ENCODE measurements at regions not wholly inside any gene's neighbourhood (a gene's known extent, or its start where the extent isn't known, plus 50 kb on each side); places are given as distances from the start of the nearest gene placed in this dataset.

DNA sequence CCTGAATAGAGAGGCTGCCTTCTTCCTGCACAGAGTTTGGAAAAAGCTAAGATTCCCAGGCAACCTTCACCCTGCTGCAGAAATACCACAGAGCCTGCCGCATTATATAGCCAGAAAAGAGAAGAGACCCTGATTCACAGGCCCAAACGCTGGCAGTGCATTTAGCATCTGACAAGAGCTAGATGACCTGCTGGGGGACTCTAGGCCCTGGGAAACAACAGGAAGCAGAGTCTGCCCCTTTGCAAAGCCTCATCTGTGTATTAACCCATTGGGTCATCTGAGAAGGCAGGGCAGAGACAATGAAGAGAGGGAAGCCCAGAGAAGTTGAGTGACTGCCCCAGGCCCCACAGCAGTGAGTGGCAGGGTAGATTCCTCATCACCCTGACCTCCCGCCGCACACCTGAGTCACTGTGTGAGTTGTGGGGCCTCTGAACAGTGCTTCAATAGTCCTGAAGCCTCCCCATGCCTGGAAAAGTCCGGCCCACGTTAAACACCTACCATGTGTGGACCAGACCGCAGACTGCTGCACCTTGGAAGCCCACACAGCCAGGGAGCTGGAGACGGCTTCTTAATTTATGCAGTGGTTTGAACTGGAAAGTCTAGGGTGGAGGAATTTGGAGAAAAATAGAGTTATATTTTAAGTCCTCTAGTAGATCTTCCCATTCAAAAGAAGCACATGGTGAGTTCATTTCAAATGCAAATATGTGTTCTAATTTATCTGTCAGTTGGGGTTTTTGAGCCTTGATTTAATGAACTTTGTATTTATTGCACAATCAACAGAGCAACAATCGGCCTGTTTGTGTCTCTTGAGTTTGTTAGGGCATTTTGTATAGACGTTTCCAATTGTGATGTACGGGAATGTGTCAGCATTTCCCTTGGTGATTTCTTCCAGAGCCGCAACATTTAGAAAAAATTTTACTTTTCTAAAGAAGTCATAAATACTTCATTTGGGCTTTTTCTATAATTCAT, 80.4 kb upstream of the GPR26 start:
- DNase-seq: no peak
- Histone ChIP-seq H3K27me3 (replicated peaks in 1 of 2; ENCODE audit: control insufficient read depth in 2 of 2, extremely low read depth in 1 of 2, insufficient read depth in 2 of 2, low read length in 1 of 2) (peaks cover 9 to 39% of the 10 kb centered on the region in 2 experiments), H3K4me3 (ENCODE audit: control insufficient read depth in 1 of 2, extremely low read depth in 1 of 2, low read length in 1 of 2) (no peak overlapping the region), H3K27ac (ENCODE audit: low read length) (no peak overlapping the region), H3K9me3 (no peaks in the 10 kb centered on the region), H3K4me1 (ENCODE audit: control insufficient read depth in 1 of 2, extremely low read depth in 1 of 2, insufficient read depth in 2 of 2, low read length in 2 of 2) (no peaks in the 10 kb centered on the region), H3K36me3 (ENCODE audit: control insufficient read depth in 2 of 2, extremely low read depth in 1 of 2, insufficient read depth in 1 of 2, low read length in 1 of 2) (no peaks in the 10 kb centered on the region)
- WGBS (ENCODE audit: insufficient coverage): 75% methylated on average over 4 of the region's 12 CpGs
- Mint-ChIP-seq H3K27ac (no peak overlapping the region), H3K9me3 (no peaks in the 10 kb centered on the region), H3K36me3 (no peaks in the 10 kb centered on the region), H3K4me3 (no peak overlapping the region), H3K4me1 (no peaks in the 10 kb centered on the region), H3K27me3 (peaks cover 29 to 60% of the 10 kb centered on the region in 2 donors)
- ATAC-seq (replicated peaks in 1 of 4): no peak
- CTCF ChIA-PET: no interaction called here
- POLR2A ChIA-PET: no interaction called here

DNA sequence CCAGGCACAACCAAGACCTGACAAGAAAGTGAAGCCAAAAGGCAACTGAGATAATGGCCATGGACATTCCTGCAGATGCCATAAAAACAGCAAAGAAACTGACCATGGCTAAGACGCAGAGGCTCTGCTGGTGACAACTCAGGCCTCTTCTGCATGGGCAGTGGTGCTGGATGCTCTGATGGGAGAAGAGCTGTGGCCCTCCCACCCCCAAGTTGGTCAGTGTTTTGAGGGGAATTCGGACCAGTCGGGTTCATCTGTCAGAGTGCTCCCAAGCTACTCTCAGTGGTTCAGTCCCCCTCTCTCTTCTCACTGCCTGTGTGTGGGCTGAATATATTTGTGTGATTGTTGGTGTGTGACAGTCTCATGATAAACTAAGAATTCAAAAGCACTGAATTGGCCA, 79.0 kb upstream of the GPR26 start:
- Histone ChIP-seq H3K4me3 (ENCODE audit: control insufficient read depth in 1 of 2, extremely low read depth in 1 of 2, low read length in 1 of 2) (no peak overlapping the region), H3K36me3 (ENCODE audit: control insufficient read depth in 2 of 2, extremely low read depth in 1 of 2, insufficient read depth in 1 of 2, low read length in 1 of 2) (no peaks in the 10 kb centered on the region), H3K9me3 (no peaks in the 10 kb centered on the region), H3K27ac (ENCODE audit: low read length) (no peak overlapping the region), H3K4me1 (ENCODE audit: control insufficient read depth in 1 of 2, extremely low read depth in 1 of 2, insufficient read depth in 2 of 2, low read length in 2 of 2) (no peaks in the 10 kb centered on the region), H3K27me3 (replicated peaks in 1 of 2; ENCODE audit: control insufficient read depth in 2 of 2, extremely low read depth in 1 of 2, insufficient read depth in 2 of 2, low read length in 1 of 2) (peaks cover 7 to 33% of the 10 kb centered on the region in 2 experiments)
- peaks cover 24 to 48% of the 10 kb centered on the region in 2 donors for H3K27me3 Mint-ChIP-seq
- ChIA-PET CTCF (no interaction called here), POLR2A (no interaction called here)
- DNase-seq (no peak), ATAC-seq (replicated peaks in 1 of 4) (no peak)
- WGBS (ENCODE audit: insufficient coverage): no CpG with 5 or more reads among the region's 3 CpGs
- H3K36me3 Mint-ChIP-seq: no peaks in the 10 kb centered on the region
- no peaks in the 10 kb centered on the region for H3K4me1 Mint-ChIP-seq
- no peaks in the 10 kb centered on the region for H3K9me3 Mint-ChIP-seq
- no peak overlapping the region for H3K27ac Mint-ChIP-seq
- no peak overlapping the region for H3K4me3 Mint-ChIP-seq

DNA sequence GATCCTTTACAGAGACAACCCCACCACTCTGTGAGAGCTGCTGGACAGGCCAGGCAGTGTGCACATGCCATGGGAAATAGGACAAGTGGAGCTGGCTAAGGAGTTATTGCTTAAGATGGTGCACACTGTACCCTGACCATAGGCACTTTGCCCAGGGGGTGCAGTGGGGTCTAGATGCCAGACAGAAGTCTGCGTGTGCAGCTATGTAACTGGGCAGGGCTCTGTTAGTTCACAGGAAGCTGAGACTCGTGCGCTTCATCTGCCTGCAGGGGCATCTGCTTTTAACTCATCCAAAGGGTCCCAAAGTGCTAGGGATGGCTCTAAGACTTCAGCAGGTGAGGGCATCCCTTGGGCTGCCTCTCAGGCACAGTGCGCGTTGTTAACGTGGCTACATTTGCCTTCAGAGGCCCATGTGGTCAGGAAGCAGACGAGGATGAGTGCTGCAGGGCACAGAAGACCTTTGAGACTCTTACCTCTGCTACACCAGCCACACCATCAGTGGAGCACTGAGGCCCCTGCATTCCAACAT, 77.7 kb upstream of the GPR26 start:
- H3K36me3 ChIP-seq (ENCODE audit: control insufficient read depth in 2 of 2, extremely low read depth in 1 of 2, insufficient read depth in 1 of 2, low read length in 1 of 2): no peaks in the 10 kb centered on the region
- no peaks in the 10 kb centered on the region for H3K4me1 Mint-ChIP-seq
- no peaks in the 10 kb centered on the region for H3K4me1 ChIP-seq (ENCODE audit: control insufficient read depth in 1 of 2, extremely low read depth in 1 of 2, insufficient read depth in 2 of 2, low read length in 2 of 2)
- H3K9me3 Mint-ChIP-seq: no peaks in the 10 kb centered on the region
- peaks cover 3 to 24% of the 10 kb centered on the region in 2 experiments for H3K27me3 ChIP-seq (replicated peaks in 1 of 2; ENCODE audit: control insufficient read depth in 2 of 2, extremely low read depth in 1 of 2, insufficient read depth in 2 of 2, low read length in 1 of 2)
- ATAC-seq (replicated peaks in 1 of 4): no peak
- ChIA-PET CTCF (no interaction called here), POLR2A (no interaction called here)
- no peak for DNase-seq
- H3K4me3 Mint-ChIP-seq: no peak overlapping the region
- H3K27me3 Mint-ChIP-seq: peaks cover 16 to 36% of the 10 kb centered on the region in 2 donors
- no peak overlapping the region for H3K27ac ChIP-seq (ENCODE audit: low read length)
- no peak overlapping the region for H3K27ac Mint-ChIP-seq
- WGBS (ENCODE audit: insufficient coverage): 72% methylated on average over 6 of the region's 7 CpGs
- no peaks in the 10 kb centered on the region for H3K36me3 Mint-ChIP-seq
- H3K9me3 ChIP-seq: no peaks in the 10 kb centered on the region
- H3K4me3 ChIP-seq (ENCODE audit: control insufficient read depth in 1 of 2, extremely low read depth in 1 of 2, low read length in 1 of 2): no peak overlapping the region

DNA sequence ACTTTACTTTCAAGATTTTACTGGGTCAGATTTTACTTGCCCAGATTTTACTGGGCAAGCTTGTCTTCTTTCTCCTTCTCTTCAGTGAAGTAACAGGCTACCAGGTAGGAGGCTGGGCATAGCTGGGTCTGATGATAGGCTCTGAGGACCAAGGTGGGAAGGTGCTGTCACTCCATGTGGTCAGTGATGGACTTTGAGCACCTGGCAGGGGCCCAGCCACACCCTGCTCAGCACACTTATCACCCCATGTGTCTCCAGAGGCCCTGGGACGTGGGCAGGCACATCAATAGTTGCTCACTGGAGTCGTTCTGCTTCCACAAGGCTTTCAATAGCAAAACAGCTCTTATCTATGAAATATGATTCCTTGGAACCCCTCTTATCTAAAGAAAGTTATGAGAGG, 70.5 kb upstream of the GPR26 start:
- Histone ChIP-seq H3K4me3 (ENCODE audit: control insufficient read depth in 1 of 2, extremely low read depth in 1 of 2, low read length in 1 of 2) (no peak overlapping the region), H3K9me3 (no peaks in the 10 kb centered on the region), H3K4me1 (ENCODE audit: control insufficient read depth in 1 of 2, extremely low read depth in 1 of 2, insufficient read depth in 2 of 2, low read length in 2 of 2) (no peaks in the 10 kb centered on the region), H3K36me3 (ENCODE audit: control insufficient read depth in 2 of 2, extremely low read depth in 1 of 2, insufficient read depth in 1 of 2, low read length in 1 of 2) (no peaks in the 10 kb centered on the region), H3K27ac (ENCODE audit: low read length) (no peak overlapping the region), H3K27me3 (replicated peaks in 1 of 2; ENCODE audit: control insufficient read depth in 2 of 2, extremely low read depth in 1 of 2, insufficient read depth in 2 of 2, low read length in 1 of 2) (peaks cover 0 to 14% of the 10 kb centered on the region in 2 experiments)
- peaks cover 4 to 10% of the 10 kb centered on the region in 2 donors for H3K27me3 Mint-ChIP-seq
- ChIA-PET CTCF (no interaction called here), POLR2A (no interaction called here)
- no peak overlapping the region for H3K4me3 Mint-ChIP-seq
- no peak for ATAC-seq (replicated peaks in 1 of 4)
- no peaks in the 10 kb centered on the region for H3K36me3 Mint-ChIP-seq
- no CpG with 5 or more reads among the region's 2 CpGs for WGBS (ENCODE audit: insufficient coverage)
- DNase-seq: no peak
- no peaks in the 10 kb centered on the region for H3K4me1 Mint-ChIP-seq
- peaks cover 0 to under 1% (median 0%) of the 10 kb centered on the region in 3 donors for H3K9me3 Mint-ChIP-seq
- H3K27ac Mint-ChIP-seq: no peak overlapping the region

DNA sequence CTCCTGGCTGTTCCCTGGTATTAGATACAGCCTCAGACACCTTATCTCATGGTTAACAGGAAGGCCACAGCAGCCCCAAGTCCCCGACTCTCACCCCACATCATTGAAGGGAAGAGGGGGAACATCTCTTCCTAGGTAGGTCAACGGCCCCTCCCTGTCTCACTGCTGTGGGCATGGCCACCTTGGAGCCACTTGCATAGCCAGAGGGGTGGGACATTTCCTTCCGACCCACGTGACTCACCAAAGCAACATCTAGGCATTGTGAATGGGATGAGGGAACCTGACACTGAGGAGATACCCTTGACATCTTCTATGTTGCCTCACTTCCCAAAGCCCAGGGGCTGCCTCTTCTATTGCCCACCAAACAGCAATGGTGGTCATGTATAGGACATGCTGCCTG, 68.5 kb upstream of the GPR26 start:
- H3K27ac ChIP-seq (ENCODE audit: low read length): no peak overlapping the region
- no peaks in the 10 kb centered on the region for H3K36me3 ChIP-seq (ENCODE audit: control insufficient read depth in 2 of 2, extremely low read depth in 1 of 2, insufficient read depth in 1 of 2, low read length in 1 of 2)
- ATAC-seq (replicated peaks in 1 of 4) (no peak), DNase-seq (no peak)
- no CpG with 5 or more reads among the region's 4 CpGs for WGBS (ENCODE audit: insufficient coverage)
- H3K4me1 ChIP-seq (ENCODE audit: control insufficient read depth in 1 of 2, extremely low read depth in 1 of 2, insufficient read depth in 2 of 2, low read length in 2 of 2): no peaks in the 10 kb centered on the region
- Mint-ChIP-seq H3K27ac (no peak overlapping the region), H3K9me3 (peaks cover 8 to 13% (median 11%) of the 10 kb centered on the region in 3 donors), H3K36me3 (no peaks in the 10 kb centered on the region), H3K4me3 (no peak overlapping the region), H3K4me1 (no peaks in the 10 kb centered on the region), H3K27me3 (peaks cover 4 to 15% of the 10 kb centered on the region in 2 donors)
- ChIA-PET CTCF (no interaction called here), POLR2A (no interaction called here)
- no peaks in the 10 kb centered on the region for H3K9me3 ChIP-seq
- peaks cover 0 to 18% of the 10 kb centered on the region in 2 experiments for H3K27me3 ChIP-seq (replicated peaks in 1 of 2; ENCODE audit: control insufficient read depth in 2 of 2, extremely low read depth in 1 of 2, insufficient read depth in 2 of 2, low read length in 1 of 2)
- H3K4me3 ChIP-seq (ENCODE audit: control insufficient read depth in 1 of 2, extremely low read depth in 1 of 2, low read length in 1 of 2): no peak overlapping the region

DNA sequence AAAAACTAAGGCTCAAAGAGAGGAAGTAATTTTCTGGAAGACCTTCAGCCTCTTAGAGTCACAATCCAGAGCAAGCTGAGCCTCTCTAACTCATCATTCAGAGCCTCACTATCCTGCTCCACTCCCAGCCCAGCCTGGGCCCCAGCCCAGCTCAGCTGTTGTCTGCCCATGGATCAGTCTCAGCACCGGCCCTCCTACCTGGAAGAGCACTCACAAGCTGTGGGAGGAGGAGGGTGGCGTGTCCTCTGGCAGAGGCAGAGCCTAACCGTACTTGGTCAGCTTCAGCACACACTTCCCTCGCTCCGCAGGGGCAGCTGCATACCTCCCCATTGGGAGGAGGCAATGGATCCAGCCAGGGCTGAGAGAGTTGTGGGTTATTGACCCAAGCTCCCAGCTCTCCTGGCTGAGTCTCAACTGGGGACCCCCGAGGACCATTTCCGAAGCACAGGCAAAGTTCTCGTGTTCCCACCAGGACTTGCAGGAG, 66.7 kb upstream of the GPR26 start:
- no peak overlapping the region for H3K27ac Mint-ChIP-seq
- DNase-seq (no peak), ATAC-seq (replicated peaks in 1 of 4) (no peak)
- Histone ChIP-seq H3K9me3 (no peaks in the 10 kb centered on the region), H3K27me3 (replicated peaks in 1 of 2; ENCODE audit: control insufficient read depth in 2 of 2, extremely low read depth in 1 of 2, insufficient read depth in 2 of 2, low read length in 1 of 2) (peaks cover 0 to 22% of the 10 kb centered on the region in 2 experiments), H3K4me3 (ENCODE audit: control insufficient read depth in 1 of 2, extremely low read depth in 1 of 2, low read length in 1 of 2) (no peak overlapping the region), H3K27ac (ENCODE audit: low read length) (no peak overlapping the region), H3K36me3 (ENCODE audit: control insufficient read depth in 2 of 2, extremely low read depth in 1 of 2, insufficient read depth in 1 of 2, low read length in 1 of 2) (no peaks in the 10 kb centered on the region), H3K4me1 (ENCODE audit: control insufficient read depth in 1 of 2, extremely low read depth in 1 of 2, insufficient read depth in 2 of 2, low read length in 2 of 2) (no peaks in the 10 kb centered on the region)
- peaks cover 10 to 13% (median 11%) of the 10 kb centered on the region in 3 donors for H3K9me3 Mint-ChIP-seq
- H3K27me3 Mint-ChIP-seq: peaks cover 9 to 16% of the 10 kb centered on the region in 2 donors
- no peaks in the 10 kb centered on the region for H3K36me3 Mint-ChIP-seq
- no peak overlapping the region for H3K4me3 Mint-ChIP-seq
- 86% methylated on average over 3 of the region's 8 CpGs for WGBS (ENCODE audit: insufficient coverage)
- no peaks in the 10 kb centered on the region for H3K4me1 Mint-ChIP-seq
- ChIA-PET CTCF (no interaction called here), POLR2A (no interaction called here)

Measured in T-cell (primary cell).